ENCODE measurements at regions not wholly inside any gene's neighbourhood (a gene's known extent, or its start where the extent isn't known, plus 50 kb on each side); places are given as distances from the start of the nearest gene placed in this dataset.
"Not testable (repeated sequence)": the region's sequence is repeated elsewhere in the genome, so short reads cannot be mapped to it uniquely, and the experiment has no call there.

DNA sequence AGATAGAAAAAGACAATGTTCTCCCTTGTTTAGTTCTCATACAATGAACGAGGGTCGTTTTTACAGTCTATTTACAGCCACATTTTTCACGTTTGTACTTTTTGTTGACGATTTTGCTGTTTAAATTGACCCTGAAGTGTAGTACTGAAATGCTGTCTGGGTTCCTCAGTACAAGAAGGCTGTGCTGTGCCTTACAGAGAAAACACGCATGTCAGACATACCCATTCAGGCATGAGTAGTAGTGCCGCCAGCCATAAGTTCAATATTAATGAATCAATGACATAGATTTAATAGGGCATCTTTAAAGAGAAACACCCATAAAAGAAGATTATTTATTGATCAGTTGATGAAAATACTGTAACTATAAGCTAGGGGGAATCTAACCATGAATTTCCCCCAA, 459.8 kb upstream of the EPHA5 start:
- DNase-seq (ENCODE audit: insufficient read length, low spot score) (no peak), FAIRE-seq (no peak)
- TF ChIP-seq TAF1 (IDR thresholded peaks at IDR 0.05; ENCODE audit: low read depth, low read length) (no peak), SPI1 (IDR thresholded peaks at IDR 0.05; ENCODE audit: low read depth, low read length) (no peak), POU2F2 (IDR thresholded peaks at IDR 0.05; ENCODE audit: low read depth, low read length) (no peak), PAX5 (IDR thresholded peaks at IDR 0.05; ENCODE audit: insufficient read depth, low read length, severe bottlenecking) (no peak), POLR2A (IDR thresholded peaks at IDR 0.05; ENCODE audit: low read depth, low read length) (no peak), POLR2AphosphoS5 (IDR thresholded peaks at IDR 0.05; ENCODE audit: low read depth, low read length) (no peak)

DNA sequence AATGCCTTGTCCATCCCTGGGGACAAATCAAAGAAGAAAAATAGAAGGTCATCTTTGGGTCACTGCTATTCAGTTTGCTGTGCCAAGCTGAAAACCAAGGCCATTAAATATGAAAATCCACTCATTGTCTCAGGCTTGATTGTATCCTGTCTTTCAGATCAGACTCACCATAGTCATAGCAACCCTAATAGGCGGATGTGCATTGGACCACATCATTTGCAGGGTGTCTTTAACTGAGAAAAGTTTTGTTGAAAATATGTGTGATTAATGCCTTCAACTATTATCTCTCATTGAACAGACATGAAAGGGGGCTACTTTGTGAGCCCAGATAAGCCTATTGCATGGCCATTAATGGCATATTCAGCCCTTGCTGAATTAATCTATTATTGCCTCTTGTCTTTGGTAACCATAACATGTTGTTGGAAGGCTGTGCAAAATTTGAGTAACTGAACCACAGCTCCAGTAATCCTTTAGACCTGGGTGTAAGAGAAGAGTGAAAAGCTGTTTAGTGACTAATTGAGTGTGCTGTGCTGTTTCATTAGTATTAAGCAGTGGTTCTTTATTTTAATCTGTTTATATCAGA, 453.6 kb upstream of the EPHA5 start:
- FAIRE-seq, result no peak
- no peak for DNase-seq (ENCODE audit: insufficient read length, low spot score)
- TF ChIP-seq TAF1 (IDR thresholded peaks at IDR 0.05; ENCODE audit: low read depth, low read length) (no peak), PAX5 (IDR thresholded peaks at IDR 0.05; ENCODE audit: insufficient read depth, low read length, severe bottlenecking) (no peak), POU2F2 (IDR thresholded peaks at IDR 0.05; ENCODE audit: low read depth, low read length) (no peak)

DNA sequence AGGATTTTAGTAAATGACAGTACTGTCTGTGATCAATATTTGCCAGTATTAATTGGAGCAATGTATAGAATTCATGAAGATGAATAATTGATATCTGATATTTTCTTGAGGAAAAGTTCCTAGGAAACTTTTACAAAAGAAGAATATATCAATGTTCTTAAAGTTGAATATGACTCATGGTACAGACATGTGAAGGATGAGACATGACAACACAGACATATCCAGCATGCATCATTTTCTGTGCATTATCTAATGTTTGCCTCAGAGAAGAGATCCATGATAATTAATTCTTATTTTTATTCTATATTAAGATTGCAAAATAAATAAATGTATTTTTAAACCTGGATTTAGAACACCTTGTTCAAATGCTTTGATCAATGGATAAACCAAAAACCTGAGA, 452.9 kb upstream of the EPHA5 start:
- no peak for FAIRE-seq
- DNase-seq (ENCODE audit: insufficient read length, low spot score), result no peak
- TF ChIP-seq PAX5 (IDR thresholded peaks at IDR 0.05; ENCODE audit: insufficient read depth, low read length, severe bottlenecking) (no peak), POU2F2 (IDR thresholded peaks at IDR 0.05; ENCODE audit: low read depth, low read length) (no peak), POLR2A (IDR thresholded peaks at IDR 0.05; ENCODE audit: low read depth, low read length) (no peak), TAF1 (IDR thresholded peaks at IDR 0.05; ENCODE audit: low read depth, low read length) (no peak), POLR2AphosphoS5 (IDR thresholded peaks at IDR 0.05; ENCODE audit: low read depth, low read length) (no peak)

DNA sequence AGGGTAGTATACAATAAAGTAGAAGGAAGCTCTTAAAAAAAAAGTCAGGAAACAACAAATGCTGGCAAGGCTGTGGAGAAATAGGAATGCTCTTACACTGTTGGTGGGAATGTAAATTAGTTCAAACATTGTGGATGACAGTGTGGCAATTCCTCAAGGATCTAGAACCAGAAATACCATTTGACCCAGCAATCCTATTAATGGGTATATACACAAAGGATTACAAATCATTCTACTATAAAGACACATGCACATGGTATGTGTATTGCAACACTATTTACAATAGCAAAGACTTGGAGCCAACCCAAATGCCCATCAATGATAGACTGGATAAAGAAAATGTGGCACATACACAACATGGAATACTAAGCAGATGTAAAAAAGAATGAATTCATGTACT, 444.9 kb upstream of the EPHA5 start:
- DNase-seq (ENCODE audit: insufficient read length, low spot score); FAIRE-seq: not testable (repeated sequence)

DNA sequence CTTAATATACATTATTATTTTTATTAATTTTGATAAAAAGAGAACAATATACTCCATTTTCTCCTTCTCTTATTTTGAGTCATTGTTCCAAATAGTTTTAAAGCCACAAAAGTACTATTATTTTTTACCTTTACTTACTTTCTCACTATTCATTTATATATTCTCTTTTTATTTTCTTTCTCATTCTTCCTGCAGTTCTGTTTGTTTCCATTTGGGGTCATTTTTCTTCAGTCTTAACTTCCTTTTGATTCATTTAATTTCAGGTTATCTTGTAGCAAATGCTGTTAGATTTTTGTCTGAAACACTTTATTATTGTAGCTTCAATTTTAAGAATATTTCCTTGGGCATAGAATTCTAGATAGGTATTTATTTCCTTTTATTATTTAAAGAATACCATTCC, 438.6 kb upstream of the EPHA5 start:
- FAIRE-seq (no peak), DNase-seq (ENCODE audit: insufficient read length, low spot score) (no peak)
- TF ChIP-seq TAF1 (IDR thresholded peaks at IDR 0.05; ENCODE audit: low read depth, low read length) (no peak), POLR2A (IDR thresholded peaks at IDR 0.05; ENCODE audit: low read depth, low read length) (no peak), SPI1 (IDR thresholded peaks at IDR 0.05; ENCODE audit: low read depth, low read length) (no peak), POU2F2 (IDR thresholded peaks at IDR 0.05; ENCODE audit: low read depth, low read length) (no peak), POLR2AphosphoS5 (IDR thresholded peaks at IDR 0.05; ENCODE audit: low read depth, low read length) (no peak), PAX5 (IDR thresholded peaks at IDR 0.05; ENCODE audit: insufficient read depth, low read length, severe bottlenecking) (no peak)

DNA sequence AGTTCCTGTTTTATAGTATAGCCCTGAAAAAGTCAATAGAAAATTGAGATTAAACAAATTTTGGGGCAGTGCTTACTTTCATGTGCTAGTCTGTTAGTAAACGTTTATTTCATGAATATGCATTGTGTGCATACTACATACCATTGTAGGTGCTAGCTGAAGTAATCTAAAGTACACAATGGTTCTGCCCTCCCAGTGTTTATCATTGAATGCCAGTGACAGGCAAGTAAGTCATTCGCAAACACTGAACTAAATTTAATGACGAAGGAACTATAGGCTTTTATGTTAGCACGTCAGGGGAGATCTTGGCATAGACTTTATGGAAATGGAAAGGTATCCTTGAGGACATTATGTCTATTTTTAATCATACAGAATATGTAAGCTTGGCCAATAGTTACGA, 426.9 kb upstream of the EPHA5 start:
- DNase-seq (ENCODE audit: insufficient read length, low spot score) (no peak), FAIRE-seq (no peak)
- TF ChIP-seq TAF1 (IDR thresholded peaks at IDR 0.05; ENCODE audit: low read depth, low read length) (no peak), POU2F2 (IDR thresholded peaks at IDR 0.05; ENCODE audit: low read depth, low read length) (no peak), POLR2A (IDR thresholded peaks at IDR 0.05; ENCODE audit: low read depth, low read length) (no peak), POLR2AphosphoS5 (IDR thresholded peaks at IDR 0.05; ENCODE audit: low read depth, low read length) (no peak), PAX5 (IDR thresholded peaks at IDR 0.05; ENCODE audit: insufficient read depth, low read length, severe bottlenecking) (no peak), SPI1 (IDR thresholded peaks at IDR 0.05; ENCODE audit: low read depth, low read length) (no peak)

DNA sequence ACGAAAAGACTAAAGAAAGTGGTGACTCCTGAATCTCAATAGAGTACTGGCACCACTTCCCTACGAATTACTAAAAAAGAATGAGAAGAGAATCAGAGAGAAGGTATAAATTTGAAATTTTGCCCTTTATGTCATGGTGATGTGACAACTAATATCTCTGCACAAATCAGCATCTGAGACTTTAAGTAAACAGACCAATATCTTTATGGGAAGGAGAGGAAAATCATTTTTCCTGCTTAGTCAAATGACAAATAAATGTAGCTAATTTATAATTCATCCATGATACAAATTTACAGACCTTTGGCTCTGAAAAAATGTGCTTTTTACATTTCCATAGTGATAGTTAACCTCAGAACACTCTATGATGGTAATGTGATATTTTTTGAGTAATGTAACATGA, 424.8 kb upstream of the EPHA5 start:
- no peak for FAIRE-seq
- DNase-seq (ENCODE audit: insufficient read length, low spot score), result no peak
- no peak for TF ChIP-seq POU2F2 (IDR thresholded peaks at IDR 0.05; ENCODE audit: low read depth, low read length)
- no peak for TF ChIP-seq TAF1 (IDR thresholded peaks at IDR 0.05; ENCODE audit: low read depth, low read length)
- no peak for TF ChIP-seq POLR2AphosphoS5 (IDR thresholded peaks at IDR 0.05; ENCODE audit: low read depth, low read length)
- no peak for TF ChIP-seq POLR2A (IDR thresholded peaks at IDR 0.05; ENCODE audit: low read depth, low read length)
- TF ChIP-seq SPI1 (IDR thresholded peaks at IDR 0.05; ENCODE audit: low read depth, low read length), result no peak
- no peak for TF ChIP-seq PAX5 (IDR thresholded peaks at IDR 0.05; ENCODE audit: insufficient read depth, low read length, severe bottlenecking)

DNA sequence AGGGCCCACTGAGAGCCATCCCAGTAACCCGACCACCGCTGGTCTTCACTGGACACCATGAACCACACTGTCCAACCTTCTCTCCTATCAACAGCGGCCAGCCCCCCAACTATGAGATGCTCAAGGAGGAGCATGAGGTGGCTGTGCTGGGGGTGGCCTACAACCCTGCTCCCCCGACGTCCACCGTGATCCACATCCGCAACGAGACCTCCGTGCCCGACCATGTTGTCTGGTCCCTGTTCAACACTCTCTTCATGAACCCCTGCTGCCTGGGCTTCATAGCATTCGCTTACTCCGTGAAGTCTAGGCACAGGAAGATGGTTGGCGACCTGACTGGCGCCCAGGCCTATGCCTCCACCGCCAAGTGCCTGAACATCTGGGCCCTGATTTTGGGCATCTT, 423.8 kb upstream of the EPHA5 start:
- DNase-seq (ENCODE audit: insufficient read length, low spot score), result no peak
- no peak for FAIRE-seq
- no peak for TF ChIP-seq SPI1 (IDR thresholded peaks at IDR 0.05; ENCODE audit: low read depth, low read length)
- TF ChIP-seq POLR2A (IDR thresholded peaks at IDR 0.05; ENCODE audit: low read depth, low read length), result no peak
- no peak for TF ChIP-seq POLR2AphosphoS5 (IDR thresholded peaks at IDR 0.05; ENCODE audit: low read depth, low read length)
- TF ChIP-seq PAX5 (IDR thresholded peaks at IDR 0.05; ENCODE audit: insufficient read depth, low read length, severe bottlenecking), result no peak
- no peak for TF ChIP-seq TAF1 (IDR thresholded peaks at IDR 0.05; ENCODE audit: low read depth, low read length)
- no peak for TF ChIP-seq POU2F2 (IDR thresholded peaks at IDR 0.05; ENCODE audit: low read depth, low read length)

DNA sequence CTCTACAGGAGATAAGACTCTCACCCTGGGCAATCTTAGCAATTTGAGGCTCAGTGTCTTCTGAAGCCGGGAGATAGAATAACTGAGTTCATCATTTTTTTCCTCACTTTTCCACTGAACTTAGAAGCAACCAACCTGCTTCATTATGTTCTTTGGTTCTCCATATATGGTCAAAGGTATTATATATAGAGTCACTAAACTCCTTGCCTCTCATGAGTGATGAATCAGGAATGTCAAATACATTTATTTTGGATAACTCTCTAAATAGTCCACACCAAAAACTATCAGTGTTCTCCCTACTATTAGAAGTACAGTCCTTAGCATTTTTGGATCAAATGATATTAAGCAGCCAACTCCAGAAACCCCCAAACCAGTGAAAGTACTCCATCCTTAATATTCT, 421.5 kb upstream of the EPHA5 start:
- no peak for FAIRE-seq
- TF ChIP-seq TAF1 (IDR thresholded peaks at IDR 0.05; ENCODE audit: low read depth, low read length), result no peak
- TF ChIP-seq SPI1 (IDR thresholded peaks at IDR 0.05; ENCODE audit: low read depth, low read length), result no peak
- no peak for TF ChIP-seq POLR2AphosphoS5 (IDR thresholded peaks at IDR 0.05; ENCODE audit: low read depth, low read length)
- TF ChIP-seq POLR2A (IDR thresholded peaks at IDR 0.05; ENCODE audit: low read depth, low read length), result no peak
- no peak for TF ChIP-seq POU2F2 (IDR thresholded peaks at IDR 0.05; ENCODE audit: low read depth, low read length)
- no peak for TF ChIP-seq PAX5 (IDR thresholded peaks at IDR 0.05; ENCODE audit: insufficient read depth, low read length, severe bottlenecking)
- DNase-seq (ENCODE audit: insufficient read length, low spot score), result no peak

DNA sequence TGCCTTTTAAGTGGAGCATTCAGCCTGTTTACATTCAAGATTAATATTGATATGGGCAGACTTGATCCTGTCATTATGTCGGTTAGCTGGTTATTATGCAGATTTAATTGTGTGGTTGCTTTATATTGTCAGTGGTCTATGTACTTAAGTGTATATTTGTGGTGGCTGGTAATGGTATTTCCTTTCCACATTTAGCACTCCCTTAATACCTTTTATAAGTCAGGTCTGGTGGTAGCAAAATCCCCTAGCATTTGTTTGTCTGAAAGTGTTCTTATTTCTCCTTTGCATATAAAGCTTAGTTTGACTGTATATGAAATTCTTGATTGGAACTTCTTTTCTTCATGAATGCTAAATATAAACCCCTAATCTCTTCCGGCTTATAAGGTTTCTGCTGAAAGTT, 403.7 kb upstream of the EPHA5 start:
- no peak for DNase-seq (ENCODE audit: insufficient read length, low spot score)
- TF ChIP-seq POLR2AphosphoS5 (IDR thresholded peaks at IDR 0.05; ENCODE audit: low read depth, low read length) (no peak), TAF1 (IDR thresholded peaks at IDR 0.05; ENCODE audit: low read depth, low read length) (no peak), SPI1 (IDR thresholded peaks at IDR 0.05; ENCODE audit: low read depth, low read length) (no peak), PAX5 (IDR thresholded peaks at IDR 0.05; ENCODE audit: insufficient read depth, low read length, severe bottlenecking) (no peak), POU2F2 (IDR thresholded peaks at IDR 0.05; ENCODE audit: low read depth, low read length) (no peak), POLR2A (IDR thresholded peaks at IDR 0.05; ENCODE audit: low read depth, low read length) (no peak)

More for the DNA sequence above, 403.7 kb upstream of the EPHA5 start:
- FAIRE-seq, result no peak
